DND-41 (cell line): ENCODE measurements at regions not wholly inside any gene's neighbourhood (a gene's known extent, or its start where the extent isn't known, plus 50 kb on each side); places are given as distances from the start of the nearest gene placed in this dataset.

Experiments used
- ATAC-seq: fragments of 200-7000 bp; cut with Tn5 transposase; 3 replicates; pipeline ENCODE4 v1.9.1; 2021; ENCODE audit warnings: low read depth; ENCODE audit not compliant: insufficient read depth
- DNase-seq: peaks from one replicate; pipeline ENCODE4 v3.0.0-alpha.2; 2020
- H2AFZ ChIP-seq: 2 replicates; pipeline ENCODE4 v1.6.0; 2012; ENCODE audit warnings: low read depth, low read length
- H3K27ac ChIP-seq: 2 replicates; pipeline ENCODE4 v1.5.1; 2012; ENCODE audit warnings: low read length, inconsistent platforms
- H3K27me3 ChIP-seq: fragments of 200-600 bp; sonication (generic); 2 replicates; pipeline ENCODE4 v1.6.0; 2012; ENCODE audit warnings: low read length, mild to moderate bottlenecking, inconsistent platforms; ENCODE audit not compliant: insufficient read depth, poor library complexity
- H3K36me3 ChIP-seq: 2 replicates; pipeline ENCODE4 v1.5.1; 2012; ENCODE audit warnings: low read length, inconsistent platforms; ENCODE audit not compliant: insufficient read depth
- H3K4me1 ChIP-seq: 2 replicates; pipeline ENCODE4 v1.5.1; 2012; ENCODE audit warnings: mild to moderate bottlenecking, low read length; ENCODE audit not compliant: insufficient read depth
- H3K4me2 ChIP-seq: 2 replicates; pipeline ENCODE4 v1.6.0; 2012; ENCODE audit warnings: mild to moderate bottlenecking, moderate library complexity, low read length, inconsistent platforms; ENCODE audit not compliant: insufficient read depth
- H3K4me3 ChIP-seq, 2 experiments: fragments of 200-600 bp in 1 of 2; shearing (Covaris generic) in 1 of 2; 2 replicates each; pipeline ENCODE4 v1.5.1; 2012 to 2016; ENCODE audit warnings: inconsistent platforms in 2 of 2, low read length in 2 of 2, mild to moderate bottlenecking in 2 of 2, low read depth in 1 of 2, moderate library complexity in 1 of 2
- H3K79me2 ChIP-seq: 2 replicates; pipeline ENCODE4 v1.6.0; 2012; ENCODE audit warnings: low read length, inconsistent platforms; ENCODE audit not compliant: insufficient read depth
- H3K9ac ChIP-seq: 2 replicates; pipeline ENCODE4 v1.6.0; 2012; ENCODE audit warnings: low read depth, mild to moderate bottlenecking, inconsistent platforms, low read length, moderate library complexity
- H3K9me3 ChIP-seq: 2 replicates; pipeline ENCODE4 v1.5.1; 2012; ENCODE audit warnings: low read length, moderate library complexity, mild to moderate bottlenecking, inconsistent platforms; ENCODE audit not compliant: insufficient read depth, severe bottlenecking
- H4K20me1 ChIP-seq: 2 replicates; pipeline ENCODE4 v1.6.0; 2012; ENCODE audit warnings: low read length; ENCODE audit not compliant: insufficient read depth
- CTCF ChIP-seq: IDR thresholded peaks from 2 replicates; pipeline ENCODE4 v1.5.1; 2012; ENCODE audit warnings: borderline replicate concordance, low read length, moderate library complexity, mild to moderate bottlenecking; ENCODE audit not compliant: poor library complexity, severe bottlenecking; ENCODE audit errors: extremely low read depth
- EZH2 ChIP-seq: IDR thresholded peaks from 3 replicates; pipeline ENCODE4 v1.6.1; 2012; ENCODE audit warnings: borderline replicate concordance, low read depth, mild to moderate bottlenecking, moderate library complexity, low read length, inconsistent platforms; ENCODE audit not compliant: severe bottlenecking

DNA sequence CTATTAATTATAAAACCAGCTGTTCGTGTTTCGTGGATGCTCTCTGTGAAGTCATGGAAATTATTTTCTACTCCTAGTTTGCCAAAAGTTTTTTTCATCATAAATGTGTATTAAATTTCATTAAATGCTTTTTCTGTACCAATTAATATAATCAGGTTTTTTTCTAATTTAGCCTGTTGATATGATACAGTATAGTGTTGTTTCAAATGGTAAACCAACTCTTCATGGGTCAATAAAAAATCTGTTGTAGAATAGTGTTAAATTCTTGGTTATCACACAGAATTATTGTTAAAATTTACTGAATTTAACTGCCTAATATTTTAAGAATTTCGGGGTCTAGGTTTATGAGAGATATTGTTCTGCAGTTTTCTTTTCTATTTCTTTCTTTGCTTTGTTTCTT lies 505.9 kb upstream of the MANEA start:
- Histone ChIP-seq H4K20me1 (no peaks in the 10 kb centered on the region), H3K79me2 (no peaks in the 10 kb centered on the region), H3K9me3 (no peaks in the 10 kb centered on the region), H3K9ac (no peak overlapping the region), H3K4me2 (no peak overlapping the region), H3K4me3 (no peak overlapping the region), H3K4me1 (no peaks in the 10 kb centered on the region), H3K27me3 (no peaks in the 10 kb centered on the region), H2AFZ (no peak overlapping the region), H3K36me3 (no peaks in the 10 kb centered on the region), H3K27ac (no peak overlapping the region)
- no peak for ATAC-seq
- no peak for TF ChIP-seq EZH2
- TF ChIP-seq CTCF = no peak
- no peak for DNase-seq

GRCh38 chr6:95078457-95078856 lies 498.9 kb upstream of the MANEA start:
- Histone ChIP-seq H2AFZ (no peak overlapping the region), H4K20me1 (no peaks in the 10 kb centered on the region), H3K9me3 (no peaks in the 10 kb centered on the region), H3K4me2 (no peak overlapping the region), H3K27me3 (no peaks in the 10 kb centered on the region), H3K4me1 (no peaks in the 10 kb centered on the region), H3K9ac (no peak overlapping the region), H3K79me2 (no peaks in the 10 kb centered on the region), H3K4me3 (no peak overlapping the region), H3K27ac (no peak overlapping the region), H3K36me3 (no peaks in the 10 kb centered on the region)
- TF ChIP-seq CTCF = no peak
- no peak for TF ChIP-seq EZH2
- ATAC-seq (no peak), DNase-seq (no peak)

- H3K4me3 ChIP-seq = no peak overlapping the region
- no peak overlapping the region for H3K27ac ChIP-seq
- H3K9ac ChIP-seq = no peak overlapping the region
- no peak for ATAC-seq
- no peak for DNase-seq
- H3K4me1 ChIP-seq = no peaks in the 10 kb centered on the region
- no peak overlapping the region for H2AFZ ChIP-seq
- H3K27me3 ChIP-seq = no peaks in the 10 kb centered on the region
- no peaks in the 10 kb centered on the region for H4K20me1 ChIP-seq
- no peak overlapping the region for H3K4me2 ChIP-seq
- TF ChIP-seq EZH2 (no peak), CTCF (no peak)
- no peaks in the 10 kb centered on the region for H3K36me3 ChIP-seq
- no peaks in the 10 kb centered on the region for H3K79me2 ChIP-seq
- no peaks in the 10 kb centered on the region for H3K9me3 ChIP-seq
Observed at GRCh38 chr6:95081231-95081630, 496.1 kb upstream of the MANEA start.

GRCh38 chr6:95081949-95082348 lies 495.4 kb upstream of the MANEA start:
- Histone ChIP-seq H3K9me3 (no peaks in the 10 kb centered on the region), H2AFZ (no peak overlapping the region), H3K4me3 (no peak overlapping the region), H3K4me2 (no peak overlapping the region), H3K79me2 (no peaks in the 10 kb centered on the region), H3K9ac (no peak overlapping the region), H3K27me3 (no peaks in the 10 kb centered on the region), H3K27ac (no peak overlapping the region), H3K4me1 (no peaks in the 10 kb centered on the region), H3K36me3 (no peaks in the 10 kb centered on the region), H4K20me1 (no peaks in the 10 kb centered on the region)
- no peak for DNase-seq
- TF ChIP-seq EZH2 (no peak), CTCF (no peak)
- ATAC-seq = no peak
